Mononuclear cell (primary cell): ENCODE measurements at regions not wholly inside any gene's neighbourhood (a gene's known extent, or its start where the extent isn't known, plus 50 kb on each side); places are given as distances from the start of the nearest gene placed in this dataset.
"Not testable (repeated sequence)": the region's sequence is repeated elsewhere in the genome, so short reads cannot be mapped to it uniquely, and the experiment has no call there.

ENCODE experiments used
- H3K27me3 ChIP-seq: 2 replicates; pipeline ENCODE4 v1.6.0; 2011; ENCODE audit warnings: low read length, control low read depth; ENCODE audit not compliant: insufficient read depth
- H3K4me1 ChIP-seq: 2 replicates; pipeline ENCODE4 v1.5.1; 2011; ENCODE audit warnings: mild to moderate bottlenecking, low read length, control low read depth; ENCODE audit not compliant: insufficient read depth
- H3K4me3 ChIP-seq: 2 replicates; pipeline ENCODE4 v1.5.1; 2011; ENCODE audit warnings: mild to moderate bottlenecking, low read length, moderate library complexity
- H3K9me3 ChIP-seq: 2 replicates; pipeline ENCODE4 v1.5.1; 2011; ENCODE audit warnings: low read depth, mild to moderate bottlenecking, control low read depth, low read length

DNA sequence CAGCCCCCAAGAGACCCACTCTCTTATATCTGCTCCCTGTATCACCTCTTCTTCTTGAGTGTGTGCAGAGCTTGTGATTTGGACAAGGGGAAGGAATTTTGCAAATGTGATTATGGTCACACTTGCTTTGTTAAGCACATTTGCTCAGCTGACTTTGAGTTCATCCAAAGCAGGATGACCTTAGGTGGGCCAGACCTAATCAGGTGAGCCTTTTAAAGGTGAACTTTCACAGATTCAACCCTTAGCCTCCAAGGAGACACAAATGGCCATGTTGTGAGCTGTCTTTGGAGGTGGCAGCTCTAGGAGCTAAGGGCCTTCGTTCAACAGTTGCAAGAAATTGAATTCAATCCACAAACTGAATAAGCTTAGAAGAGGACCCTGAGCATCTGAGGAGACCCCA is 147.8 kb downstream of the DEFB131A start:
- Histone ChIP-seq H3K9me3 (no peaks in the 10 kb centered on the region), H3K4me1 (no peaks in the 10 kb centered on the region), H3K27me3 (no peaks in the 10 kb centered on the region), H3K4me3 (no peak overlapping the region)

DNA sequence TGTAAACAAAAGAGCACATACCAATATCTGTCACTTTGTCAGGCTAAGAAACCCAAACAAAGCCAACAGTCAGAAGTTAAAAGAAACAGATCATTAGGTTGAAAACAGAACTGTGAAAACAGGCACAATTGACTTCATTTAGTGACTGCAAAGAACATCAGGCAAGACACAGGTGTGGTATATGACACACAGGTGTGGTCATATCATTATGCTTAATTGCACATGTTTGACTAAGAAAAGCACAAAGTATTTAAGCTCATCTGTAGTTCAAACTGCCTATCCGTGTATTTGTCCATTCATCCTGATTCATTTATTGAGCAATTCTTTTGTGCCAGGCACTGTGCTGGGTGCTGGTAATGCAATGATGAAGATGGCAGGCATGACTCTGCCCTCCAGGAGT is 150.7 kb downstream of the DEFB131A start:
- H3K27me3 ChIP-seq: no peaks in the 10 kb centered on the region
- no peaks in the 10 kb centered on the region for H3K9me3 ChIP-seq
- H3K4me1 ChIP-seq: no peaks in the 10 kb centered on the region
- no peak overlapping the region for H3K4me3 ChIP-seq

DNA sequence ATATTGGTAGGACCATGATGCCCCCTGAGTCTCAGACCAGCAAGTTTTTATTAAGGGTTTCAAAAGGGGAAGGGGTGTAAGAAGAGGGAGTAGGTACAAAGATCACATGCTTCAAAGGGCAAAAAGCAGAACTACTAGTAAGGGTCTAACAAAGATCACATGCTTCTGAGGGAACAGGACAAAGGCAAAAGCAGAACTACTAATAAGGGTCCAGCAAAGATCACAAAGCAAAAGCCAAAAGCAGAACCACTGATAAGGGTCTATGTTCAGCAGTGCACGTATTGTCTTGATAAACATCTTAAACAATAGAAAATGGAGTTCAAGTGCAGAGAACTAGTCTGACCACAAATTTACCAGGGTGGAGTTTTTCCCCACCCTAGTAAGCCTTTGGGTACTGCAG is 151.3 kb downstream of the DEFB131A start:
- not testable (repeated sequence) for H3K4me1 ChIP-seq, H3K9me3 ChIP-seq, H3K4me3 ChIP-seq, H3K27me3 ChIP-seq

DNA sequence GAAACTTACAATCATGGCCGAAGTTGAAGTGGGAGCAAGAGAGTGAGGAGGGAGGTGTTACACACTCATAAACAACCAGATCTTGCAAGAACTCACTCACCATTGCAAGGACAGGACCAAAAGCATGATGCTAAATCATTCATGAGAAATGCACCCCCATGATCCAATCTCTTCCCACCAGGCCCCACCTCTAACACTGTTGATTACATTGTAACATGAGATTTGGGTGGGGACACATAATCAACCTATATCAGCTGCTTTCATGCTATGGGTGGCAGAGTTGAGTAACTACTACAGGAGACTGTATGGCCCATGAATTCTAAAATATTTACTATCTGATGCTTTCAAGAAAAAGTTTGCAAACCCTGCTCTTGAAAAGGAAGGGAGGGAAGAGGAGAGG is 155.1 kb downstream of the DEFB131A start:
- Histone ChIP-seq H3K4me3 (no peak overlapping the region), H3K4me1 (no peaks in the 10 kb centered on the region), H3K9me3 (no peaks in the 10 kb centered on the region), H3K27me3 (no peaks in the 10 kb centered on the region)

DNA sequence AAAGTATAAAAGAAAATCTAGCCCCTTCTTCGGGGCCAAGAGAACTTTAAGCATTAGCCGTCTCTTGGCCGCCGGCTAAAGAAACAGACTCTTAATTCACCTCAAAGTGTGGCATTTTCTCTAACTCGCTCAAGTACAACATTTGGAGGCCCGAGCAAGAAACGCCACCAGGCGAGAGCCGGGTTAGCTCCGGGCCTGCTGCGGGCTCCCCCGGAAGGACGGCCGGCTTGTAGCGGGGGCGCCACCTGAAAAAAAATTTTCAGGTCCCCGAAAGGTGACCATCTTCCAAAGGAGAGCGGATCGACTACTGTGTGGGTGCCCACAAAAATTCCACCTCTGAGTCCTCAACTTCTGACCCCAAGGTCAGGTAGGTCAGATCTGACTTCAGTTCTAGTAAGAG is 156.0 kb downstream of the DEFB131A start:
- Histone ChIP-seq H3K9me3 (no peaks in the 10 kb centered on the region), H3K27me3 (no peaks in the 10 kb centered on the region), H3K4me1 (peaks cover 1% of the 10 kb centered on the region), H3K4me3 (no peak overlapping the region)

DNA sequence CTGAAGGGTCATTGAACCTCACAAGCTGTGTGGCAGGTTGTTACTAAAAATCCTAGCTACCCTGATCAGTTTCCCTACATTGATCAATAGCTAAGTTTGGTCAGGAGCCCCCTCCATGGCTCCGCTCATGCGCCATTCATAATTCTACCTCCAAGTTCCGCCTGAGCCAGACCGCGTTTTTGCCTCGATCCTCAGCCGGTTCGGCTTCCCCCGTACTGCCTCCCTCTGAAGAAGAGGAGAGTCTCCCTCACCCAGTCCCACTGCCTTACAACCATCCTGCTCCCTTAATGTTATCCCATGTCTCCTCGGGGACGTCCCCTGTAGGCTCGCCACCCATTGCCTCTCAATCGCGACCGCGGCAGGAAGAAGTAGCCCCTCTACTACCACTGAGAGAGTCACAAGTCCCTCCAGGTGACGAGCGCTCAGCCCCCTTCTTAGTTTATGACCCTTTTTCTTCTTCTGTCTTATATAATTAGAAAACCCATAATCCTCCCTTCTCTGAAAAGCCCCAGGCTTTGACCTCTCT is 158.2 kb downstream of the DEFB131A start:
- peaks cover 7% of the 10 kb centered on the region for H3K4me1 ChIP-seq
- no peaks in the 10 kb centered on the region for H3K9me3 ChIP-seq
- no peaks in the 10 kb centered on the region for H3K27me3 ChIP-seq
- no peak overlapping the region for H3K4me3 ChIP-seq

DNA sequence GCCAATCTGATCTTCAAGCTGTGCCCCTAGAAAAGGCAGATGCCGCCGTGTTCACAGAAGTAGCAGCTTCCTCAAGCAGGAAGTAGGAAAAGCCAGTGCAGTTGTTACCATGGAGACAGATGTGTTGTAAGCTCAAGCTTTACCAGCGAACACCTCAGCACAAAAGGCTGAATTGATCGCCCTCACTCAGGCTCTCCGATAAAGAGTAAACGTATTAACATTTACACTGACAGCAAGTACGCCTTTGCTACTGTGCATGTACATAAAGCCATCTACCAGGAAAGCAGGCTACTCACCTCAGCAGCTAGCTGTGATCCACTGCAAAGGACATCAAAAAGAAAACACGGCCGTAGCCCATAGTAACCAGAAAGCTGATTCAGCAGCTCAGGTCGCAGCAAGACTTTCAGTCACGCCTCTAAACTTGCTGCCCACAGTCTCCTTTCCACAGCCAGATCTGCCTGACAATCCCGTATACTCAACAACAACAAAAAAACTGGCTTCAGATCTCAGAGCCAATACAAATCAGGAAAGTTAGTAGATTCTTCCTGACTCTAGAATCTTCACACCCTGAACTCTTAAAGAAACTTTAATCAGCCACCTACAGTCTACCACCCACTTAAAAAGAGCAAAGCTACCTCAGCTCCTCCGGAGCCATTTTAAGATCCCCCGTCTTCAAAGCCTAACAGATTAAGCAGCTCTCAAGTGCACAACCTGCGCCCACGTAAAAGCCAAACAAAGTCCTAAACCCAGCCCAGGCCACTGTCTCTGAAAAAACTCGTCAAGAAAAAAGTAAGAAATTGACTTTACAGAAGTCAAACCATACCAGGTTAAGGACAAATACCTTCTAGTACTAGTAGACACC is 160.0 kb downstream of the DEFB131A start:
- not testable (repeated sequence) for H3K9me3 ChIP-seq
- peak overlapping the region; percentile 29 for H3K4me3 ChIP-seq

DNA sequence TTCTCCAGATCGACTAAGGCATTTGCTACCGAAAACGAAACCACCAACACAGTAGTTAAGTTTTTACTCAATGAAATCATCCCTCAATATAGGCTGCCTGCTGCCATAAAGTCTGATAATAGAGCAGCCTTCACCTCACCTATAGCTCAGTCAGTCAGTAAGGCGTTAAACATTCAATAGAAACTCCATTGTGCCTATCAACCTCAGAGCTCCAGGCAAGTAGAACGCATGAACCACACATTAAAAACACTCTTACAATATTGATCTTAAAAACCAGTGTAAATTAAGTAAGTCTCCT is 160.6 kb downstream of the DEFB131A start:
- peak overlapping the region; percentile 29 for H3K4me3 ChIP-seq
- H3K4me1 ChIP-seq, H3K9me3 ChIP-seq, H3K27me3 ChIP-seq: not testable (repeated sequence)

More for the DNA sequence above, 160.0 kb downstream of the DEFB131A start:
- not testable (repeated sequence) for H3K27me3 ChIP-seq, H3K4me1 ChIP-seq

DNA sequence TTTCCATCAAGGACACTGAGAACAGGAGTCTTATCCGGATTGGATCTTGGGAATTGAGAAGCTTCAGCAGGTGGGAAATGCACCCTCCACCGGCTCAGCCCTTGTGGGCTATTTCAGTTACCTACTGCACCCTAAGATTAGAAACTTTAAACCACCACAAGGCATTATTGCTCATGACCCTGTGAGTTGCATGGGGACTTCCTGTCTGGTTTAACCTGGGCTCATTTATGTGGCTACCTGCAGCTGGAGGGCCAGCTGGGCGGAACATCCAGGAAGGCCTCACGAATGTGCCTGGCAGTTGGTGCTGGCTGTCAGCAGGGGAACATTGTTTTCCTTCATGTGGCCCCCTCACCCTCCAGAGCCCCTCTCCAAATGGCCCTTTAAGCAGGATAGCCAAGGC is 164.1 kb downstream of the DEFB131A start:
- no peaks in the 10 kb centered on the region for H3K9me3 ChIP-seq
- H3K4me3 ChIP-seq: no peak overlapping the region
- no peaks in the 10 kb centered on the region for H3K27me3 ChIP-seq
- peaks cover 7% of the 10 kb centered on the region for H3K4me1 ChIP-seq

DNA sequence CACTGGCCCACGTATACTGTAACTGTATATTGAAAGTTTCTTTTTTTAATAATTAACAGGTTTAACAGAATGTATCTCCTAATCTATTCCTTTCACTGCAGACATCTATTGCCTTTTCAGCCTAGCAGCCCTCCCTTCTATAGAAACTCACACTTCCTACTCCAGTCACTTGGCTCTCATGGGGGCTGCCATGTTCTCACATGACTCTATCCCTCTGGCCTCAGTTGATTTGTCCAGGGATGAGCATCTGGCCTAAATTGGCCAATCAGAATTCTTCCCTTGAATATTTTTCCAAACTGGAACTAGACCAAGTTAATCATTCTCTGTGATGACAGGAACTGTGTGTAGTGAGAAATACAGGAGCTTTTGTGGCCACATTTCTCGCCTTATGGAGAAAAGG is 166.1 kb downstream of the DEFB131A start:
- H3K9me3 ChIP-seq, H3K27me3 ChIP-seq, H3K4me1 ChIP-seq, H3K4me3 ChIP-seq: not testable (repeated sequence)

DNA sequence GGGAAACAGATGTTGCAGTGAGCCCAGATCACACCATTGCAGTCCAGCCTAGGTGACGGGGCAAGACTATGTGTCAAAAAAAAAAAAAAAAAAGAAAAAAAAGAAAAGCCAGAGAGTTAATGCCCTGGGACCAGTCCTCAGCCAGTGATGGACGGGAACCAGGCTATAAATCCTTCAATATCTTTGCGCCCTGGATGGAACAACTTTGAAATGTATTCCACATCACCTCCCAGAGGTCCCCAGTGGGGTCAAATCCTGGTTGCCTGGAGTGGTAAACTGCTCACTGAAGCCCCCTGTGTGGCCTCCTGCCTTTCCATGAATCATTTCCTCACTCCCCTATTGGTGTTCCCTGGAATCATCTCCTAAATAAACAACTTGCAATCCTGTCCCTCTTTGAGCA is 166.9 kb downstream of the DEFB131A start:
- H3K4me1 ChIP-seq: no peaks in the 10 kb centered on the region
- no peaks in the 10 kb centered on the region for H3K9me3 ChIP-seq
- H3K27me3 ChIP-seq: no peaks in the 10 kb centered on the region
- no peak overlapping the region for H3K4me3 ChIP-seq

DNA sequence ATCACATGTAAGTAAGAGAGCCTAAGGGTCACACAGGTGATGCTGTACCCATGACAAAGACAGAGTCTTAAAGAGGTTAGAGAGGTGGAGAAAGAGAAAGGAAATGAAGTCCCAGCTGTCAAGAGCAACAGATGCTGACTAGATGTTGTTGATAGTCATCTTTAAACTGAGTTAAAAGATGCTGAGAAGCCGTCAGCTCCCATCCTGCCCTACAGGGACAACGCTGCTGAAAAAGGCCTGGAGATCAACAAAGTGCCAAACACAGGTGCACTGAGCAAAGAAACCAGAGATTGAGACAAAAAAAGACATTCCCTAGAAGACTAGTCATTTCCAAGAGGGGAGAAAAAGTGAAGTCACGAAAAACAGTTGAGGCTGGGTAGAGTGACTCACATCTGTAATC is 145.0 kb upstream of the DRD5 start:
- H3K9me3 ChIP-seq, H3K4me3 ChIP-seq, H3K27me3 ChIP-seq, H3K4me1 ChIP-seq: not testable (repeated sequence)

DNA sequence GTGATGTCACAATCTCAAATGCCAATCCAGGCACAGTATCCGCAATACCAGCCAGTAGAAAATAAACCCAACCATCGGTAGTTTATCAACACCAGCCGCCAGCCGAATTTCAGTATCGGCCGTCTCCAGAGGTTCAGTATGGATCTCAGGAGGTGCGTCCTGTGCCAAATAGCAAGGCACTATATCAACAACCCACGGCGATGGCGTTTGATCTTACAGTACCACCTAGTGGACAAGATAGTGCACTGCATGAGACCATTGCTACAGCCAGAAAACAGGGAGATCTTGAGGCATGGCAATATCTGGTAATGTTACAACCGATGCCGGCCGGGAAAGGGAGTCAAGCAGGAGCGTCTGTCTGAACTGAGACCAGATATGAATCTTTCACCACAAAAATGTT is 121.8 kb upstream of the DRD5 start:
- H3K4me1 ChIP-seq: not testable (repeated sequence)

DNA sequence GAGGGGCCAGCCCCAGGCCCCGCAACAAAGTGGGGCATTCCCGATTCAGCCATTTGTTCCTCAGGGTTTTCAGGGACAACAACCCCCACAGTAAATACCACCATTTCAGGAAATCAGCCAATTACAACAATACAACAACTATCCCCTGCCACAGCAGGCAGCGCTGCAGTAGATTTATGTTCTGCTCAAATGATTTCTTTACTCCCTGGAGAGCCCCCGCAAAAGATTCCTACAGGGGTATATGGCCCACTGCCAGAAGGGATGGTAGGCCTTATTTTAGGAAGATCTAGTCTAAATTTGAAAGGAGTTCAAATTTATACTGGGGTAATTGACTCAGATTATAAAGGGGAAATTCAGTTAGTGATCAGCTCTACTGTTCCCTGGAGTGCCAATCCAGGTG is 120.5 kb upstream of the DRD5 start:
- not testable (repeated sequence) for H3K9me3 ChIP-seq, H3K4me3 ChIP-seq, H3K27me3 ChIP-seq, H3K4me1 ChIP-seq

More for the DNA sequence above, 121.8 kb upstream of the DRD5 start:
- not testable (repeated sequence) for H3K27me3 ChIP-seq, H3K4me3 ChIP-seq, H3K9me3 ChIP-seq

DNA sequence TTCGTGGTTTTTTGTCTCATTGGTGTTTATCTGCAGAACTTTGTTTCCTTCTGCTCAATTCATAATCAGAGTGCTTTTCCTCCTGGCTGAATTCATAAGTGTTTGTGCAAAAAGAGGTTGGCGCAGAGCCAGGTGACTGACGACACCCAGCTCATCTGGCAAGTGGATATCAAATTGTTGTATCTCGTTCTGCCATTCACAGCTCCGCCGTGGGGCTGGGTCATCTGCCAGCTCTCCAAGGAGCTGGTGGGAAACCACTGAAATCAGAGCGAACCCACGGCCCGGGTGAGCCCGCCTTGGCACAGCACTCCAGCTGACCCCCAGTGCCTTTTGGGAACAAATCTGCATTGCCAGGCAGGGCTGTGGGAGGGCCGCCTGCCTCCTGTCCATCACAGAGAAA is 110.7 kb upstream of the DRD5 start:
- not testable (repeated sequence) for H3K9me3 ChIP-seq, H3K4me1 ChIP-seq, H3K4me3 ChIP-seq, H3K27me3 ChIP-seq

DNA sequence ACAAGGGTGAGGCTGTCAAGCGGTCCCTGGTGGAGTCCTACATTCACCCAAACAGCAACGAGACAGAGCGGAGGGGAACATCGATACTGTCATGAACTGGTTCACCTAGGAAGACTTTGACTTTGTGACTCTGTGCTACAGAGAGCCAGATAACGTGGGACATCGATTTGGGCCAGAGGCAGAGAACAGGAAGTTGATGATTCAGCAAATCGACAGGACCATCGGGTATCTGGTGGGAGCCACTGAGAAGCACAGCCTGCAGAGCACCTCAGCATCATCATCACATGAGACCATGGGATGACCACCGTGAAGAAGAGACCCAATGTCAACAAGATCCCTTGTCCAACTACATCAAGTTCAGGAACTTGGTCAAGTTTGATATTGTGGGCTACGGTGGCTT is 104.1 kb upstream of the DRD5 start:
- not testable (repeated sequence) for H3K4me1 ChIP-seq

More for the DNA sequence above, 104.1 kb upstream of the DRD5 start:
- H3K4me3 ChIP-seq, H3K27me3 ChIP-seq, H3K9me3 ChIP-seq: not testable (repeated sequence)
